GM23338 (cell line): ENCODE measurements at regions not wholly inside any gene's neighbourhood (a gene's known extent, or its start where the extent isn't known, plus 50 kb on each side); places are given as distances from the start of the nearest gene placed in this dataset.

Experiments
- ATAC-seq: fragments of 200-7000 bp; cut with Tn5 transposase; 3 replicates; pipeline ENCODE4 v1.9.1; 2020
- DNase-seq: peaks from one replicate; pipeline ENCODE4 v3.0.0-alpha.2; 2015; ENCODE audit warnings: low spot score
- H2AFZ ChIP-seq: fragments of 200-600 bp; sonication (generic); 2 replicates; pipeline ENCODE4 v1.8.0; 2016; ENCODE audit warnings: antibody characterized with exemption, mild to moderate bottlenecking, moderate library complexity
- H3F3A ChIP-seq: fragments of 200-600 bp; sonication (generic); replicated peaks from 2 replicates; pipeline ENCODE4 v1.8.0; 2017; ENCODE audit warnings: antibody characterized with exemption, mixed run types, low read depth
- H3K27ac ChIP-seq: fragments of 200-600 bp; sonication (generic); 2 replicates; pipeline ENCODE4 v1.6.1; 2016; ENCODE audit warnings: low read depth
- H3K27me3 ChIP-seq: fragments of 200-600 bp; sonication (generic); 2 replicates; pipeline ENCODE4 v1.8.0; 2016; ENCODE audit warnings: mild to moderate bottlenecking, mixed run types, moderate library complexity; ENCODE audit not compliant: insufficient read depth
- H3K36me3 ChIP-seq: fragments of 200-600 bp; sonication (generic); 2 replicates; pipeline ENCODE4 v1.8.0; 2016; ENCODE audit warnings: mild to moderate bottlenecking; ENCODE audit not compliant: insufficient read depth
- H3K4me1 ChIP-seq: fragments of 200-600 bp; sonication (generic); 2 replicates; pipeline ENCODE4 v1.8.0; 2016; ENCODE audit warnings: mild to moderate bottlenecking, moderate library complexity; ENCODE audit not compliant: insufficient read depth
- H3K4me2 ChIP-seq: fragments of 200-600 bp; sonication (generic); 2 replicates; pipeline ENCODE4 v1.7.1; 2017; ENCODE audit warnings: mixed run types
- H3K4me3 ChIP-seq: fragments of 200-600 bp; sonication (generic); 2 replicates; pipeline ENCODE4 v1.6.1; 2016; ENCODE audit warnings: mixed run types
- H3K79me2 ChIP-seq: fragments of 200-600 bp; sonication (generic); replicated peaks from 2 replicates; pipeline ENCODE4 v1.8.0; 2017; ENCODE audit warnings: mild to moderate bottlenecking; ENCODE audit not compliant: insufficient read depth
- H3K9me2 ChIP-seq: fragments of 200-600 bp; sonication (generic); 2 replicates; pipeline ENCODE4 v1.8.0; 2017; ENCODE audit not compliant: insufficient read depth
- H4K20me1 ChIP-seq: fragments of 200-600 bp; sonication (generic); replicated peaks from 2 replicates; pipeline ENCODE4 v1.8.0; 2017; ENCODE audit warnings: mild to moderate bottlenecking; ENCODE audit not compliant: insufficient read depth
- H3K27ac Mint-ChIP-seq: 2 replicates; pipeline ENCODE4 v1.8.0; 2020; ENCODE audit warnings: inconsistent platforms, mild to moderate bottlenecking, moderate library complexity, mixed read lengths
- H3K27me3 Mint-ChIP-seq: 3 replicates; pipeline ENCODE4 v1.8.0; 2022; ENCODE audit warnings: low read depth, mild to moderate bottlenecking, moderate library complexity, mixed read lengths, inconsistent platforms; ENCODE audit not compliant: insufficient read depth, poor library complexity
- H3K36me3 Mint-ChIP-seq: 3 replicates; pipeline ENCODE4 v1.8.0; 2021; ENCODE audit warnings: low read depth, mild to moderate bottlenecking, inconsistent platforms, moderate library complexity, mixed read lengths
- H3K4me1 Mint-ChIP-seq: 3 replicates; pipeline ENCODE4 v1.8.0; 2020; ENCODE audit warnings: mild to moderate bottlenecking, inconsistent platforms, mixed read lengths
- H3K4me3 Mint-ChIP-seq: 3 replicates; pipeline ENCODE4 v1.8.0; 2021; ENCODE audit warnings: moderate library complexity, mild to moderate bottlenecking, inconsistent platforms, mixed read lengths
- H3K9me3 Mint-ChIP-seq: 3 replicates; pipeline ENCODE4 v1.8.0; 2020; ENCODE audit warnings: moderate library complexity, mild to moderate bottlenecking, inconsistent platforms, mixed read lengths
- CREB1 ChIP-seq: fragments of 250-450 bp; sonication (Bioruptor Pico); IDR thresholded peaks from 2 replicates; pipeline ENCODE4 v1.5.0; 2020; ENCODE audit warnings: low read depth, mild to moderate bottlenecking, moderate library complexity
- CTCF ChIP-seq, 2 experiments: fragments of 200-600 bp in 1 of 2; sonication (generic) in 1 of 2; conservative IDR thresholded peaks; 2 replicates each; pipeline versions ENCODE4 v1.5.1 to v1.6.1; 2016 to 2017; ENCODE audit warnings: antibody characterized with exemption in 2 of 2, low read depth in 2 of 2, mild to moderate bottlenecking in 2 of 2, moderate library complexity in 1 of 2
- ETS1 ChIP-seq: IDR thresholded peaks from 2 replicates; pipeline ENCODE4 v1.6.1; 2016; ENCODE audit warnings: antibody characterized with exemption
- EZH2 ChIP-seq: fragments of 200-600 bp; sonication (generic); IDR thresholded peaks from one replicate; pipeline ENCODE4 v1.8.0; 2017; ENCODE audit warnings: antibody characterized with exemption, mild to moderate bottlenecking, low read depth; ENCODE audit not compliant: unreplicated experiment
- EZH2phosphoT487 ChIP-seq: fragments of 200-600 bp; sonication (generic); IDR thresholded peaks from one replicate; pipeline ENCODE4 v1.8.1; 2018; ENCODE audit warnings: antibody characterized with exemption; ENCODE audit not compliant: unreplicated experiment
- JUNB ChIP-seq: IDR thresholded peaks from one replicate; pipeline ENCODE4 v1.6.1; 2016; ENCODE audit warnings: antibody characterized with exemption; ENCODE audit not compliant: unreplicated experiment
- NANOG ChIP-seq: IDR thresholded peaks from 2 replicates; pipeline ENCODE4 v1.6.1; 2016; ENCODE audit warnings: antibody characterized with exemption, borderline replicate concordance
- POLR2AphosphoS5 ChIP-seq: IDR thresholded peaks from 2 replicates; pipeline ENCODE4 v1.6.1; 2016; ENCODE audit warnings: antibody characterized with exemption, low read depth
- REST ChIP-seq: IDR thresholded peaks from one replicate; pipeline ENCODE4 v1.6.1; 2018; ENCODE audit warnings: antibody characterized with exemption; ENCODE audit not compliant: unreplicated experiment
- STAT1 ChIP-seq: IDR thresholded peaks from one replicate; pipeline ENCODE4 v1.6.1; 2016; ENCODE audit warnings: antibody characterized with exemption; ENCODE audit not compliant: unreplicated experiment
- ZNF114 ChIP-seq: fragments of 250-450 bp; sonication (Bioruptor Pico); IDR thresholded peaks from 2 replicates; pipeline ENCODE4 v1.5.0; 2020; ENCODE audit warnings: mild to moderate bottlenecking, moderate library complexity
- ZNF331 ChIP-seq: fragments of 250-450 bp; sonication (Bioruptor Pico); IDR thresholded peaks from 2 replicates; pipeline ENCODE4 v1.5.0; 2020; ENCODE audit warnings: low read depth, mild to moderate bottlenecking, moderate library complexity
- ZNF462 ChIP-seq: fragments of 250-450 bp; sonication (Bioruptor Pico); IDR thresholded peaks from 2 replicates; pipeline ENCODE4 v1.5.0; 2020; ENCODE audit warnings: mild to moderate bottlenecking, moderate library complexity

- H3K4me3 Mint-ChIP-seq: no peak overlapping the region
- H3K4me2 ChIP-seq: no peak overlapping the region
- DNase-seq (no peak), ATAC-seq (no peak)
- no peak for TF ChIP-seq REST
- no peak for TF ChIP-seq ZNF331 (CRISPR knock-in tag)
- TF ChIP-seq ZNF114 (CRISPR knock-in tag): no peak
- TF ChIP-seq CTCF (conservative IDR thresholded peaks at IDR 0.05; ENCODE audit: low read depth in 2 of 2): no peak
- no peak for TF ChIP-seq STAT1
- no peak for TF ChIP-seq NANOG
- TF ChIP-seq EZH2phosphoT487: no peak
- no peak for TF ChIP-seq CREB1 (CRISPR knock-in tag)
- TF ChIP-seq JUNB: no peak
- TF ChIP-seq POLR2AphosphoS5: no peak
- TF ChIP-seq ZNF462: no peak
- TF ChIP-seq ETS1: no peak
- TF ChIP-seq EZH2: no peak
- no peaks in the 10 kb centered on the region for H3K79me2 ChIP-seq
- no peaks in the 10 kb centered on the region for H3F3A ChIP-seq
- H3K4me1 Mint-ChIP-seq: peaks cover 18% of the 10 kb centered on the region
- peaks cover 15% of the 10 kb centered on the region for H3K27me3 Mint-ChIP-seq
- H3K9me2 ChIP-seq: 0 out of 2 replicates have a peak, but pooled peaks cover 2% of the 10 kb centered on the region
- H3K4me1 ChIP-seq: no peaks in the 10 kb centered on the region; the same call in 1 of the 2 replicates
- H3K27me3 ChIP-seq: no peaks in the 10 kb centered on the region
- H3K27ac ChIP-seq: no peak overlapping the region
- no peak overlapping the region for H3K27ac Mint-ChIP-seq
- H3K4me3 ChIP-seq: no peak overlapping the region
- no peaks in the 10 kb centered on the region for H3K36me3 ChIP-seq
- H4K20me1 ChIP-seq: no peaks in the 10 kb centered on the region
- H2AFZ ChIP-seq: no peak overlapping the region
- no peaks in the 10 kb centered on the region for H3K36me3 Mint-ChIP-seq
- H3K9me3 Mint-ChIP-seq: no peaks in the 10 kb centered on the region
Measured at GRCh38 chr10:125218967-125219366, 58.6 kb upstream of the CTBP2 start.
